ENCODE measurements at regions not wholly inside any gene's neighbourhood (a gene's known extent, or its start where the extent isn't known, plus 50 kb on each side); places are given as distances from the start of the nearest gene placed in this dataset.
"Not testable (repeated sequence)": the region's sequence is repeated elsewhere in the genome, so short reads cannot be mapped to it uniquely, and the experiment has no call there.

DNA sequence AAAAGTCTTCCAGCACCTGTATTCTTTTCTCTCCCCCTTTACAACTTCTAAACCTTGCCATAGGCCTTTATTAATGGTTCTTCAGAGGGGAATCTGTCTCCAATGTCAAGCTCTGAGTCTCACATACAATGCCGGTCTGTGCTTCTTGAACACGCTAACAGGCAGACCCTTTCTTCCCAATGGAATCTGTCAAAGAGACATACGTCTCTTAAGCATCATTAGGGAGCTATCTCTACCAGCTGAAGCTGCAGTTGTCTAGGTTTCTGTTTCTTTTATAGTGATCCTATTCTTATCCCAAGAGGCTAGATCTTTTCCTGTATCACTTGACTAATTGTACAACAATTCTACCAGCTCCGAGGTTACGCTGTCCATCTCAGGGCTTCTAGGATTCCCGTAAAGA lies 560.8 kb upstream of the NBEA start:
- DNase-seq, result no peak

GRCh38 chr13:34383728-34384127 lies 558.3 kb upstream of the NBEA start:
- DNase-seq, result no peak

DNA sequence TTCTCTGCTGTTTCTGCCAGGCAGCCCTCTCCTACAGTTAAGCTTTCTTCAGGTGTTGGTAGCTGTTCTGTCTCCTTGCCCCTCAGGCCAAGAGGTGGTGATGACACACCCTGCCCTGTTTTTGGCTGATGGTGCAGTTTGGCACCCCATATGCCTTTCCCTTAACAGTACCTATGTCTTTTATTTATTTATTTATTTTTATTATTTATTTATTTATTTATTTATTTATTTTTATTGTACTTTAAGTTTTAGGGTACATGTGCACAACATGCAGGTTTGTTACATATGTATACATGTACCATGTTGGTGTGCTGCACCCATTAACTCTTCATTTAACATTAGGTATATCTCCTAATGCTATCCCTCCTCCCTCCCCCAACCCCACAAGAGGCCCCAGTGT lies 555.8 kb upstream of the NBEA start:
- not testable (repeated sequence) for DNase-seq

- no peak for DNase-seq
Measured at GRCh38 chr13:34391076-34391475, 551.0 kb upstream of the NBEA start.

DNA sequence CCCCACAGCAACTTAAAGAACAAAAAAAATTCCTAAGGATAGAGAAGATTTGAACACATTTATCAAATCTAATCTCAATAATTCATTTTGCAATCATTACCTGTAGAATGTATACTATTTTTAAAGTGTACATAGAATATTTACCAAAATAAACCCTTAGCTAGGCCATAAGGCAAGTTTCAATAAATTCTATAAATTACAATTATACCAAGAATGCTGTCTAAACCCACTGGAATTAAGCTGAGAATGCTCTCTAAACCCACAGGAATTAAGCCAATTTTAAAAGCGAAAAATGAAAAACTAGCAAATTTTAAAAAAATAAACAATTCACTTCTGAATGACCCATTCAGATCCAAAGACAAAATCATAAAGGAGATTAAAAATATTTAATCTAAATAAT lies 540.4 kb upstream of the NBEA start:
- no peak for DNase-seq

DNA sequence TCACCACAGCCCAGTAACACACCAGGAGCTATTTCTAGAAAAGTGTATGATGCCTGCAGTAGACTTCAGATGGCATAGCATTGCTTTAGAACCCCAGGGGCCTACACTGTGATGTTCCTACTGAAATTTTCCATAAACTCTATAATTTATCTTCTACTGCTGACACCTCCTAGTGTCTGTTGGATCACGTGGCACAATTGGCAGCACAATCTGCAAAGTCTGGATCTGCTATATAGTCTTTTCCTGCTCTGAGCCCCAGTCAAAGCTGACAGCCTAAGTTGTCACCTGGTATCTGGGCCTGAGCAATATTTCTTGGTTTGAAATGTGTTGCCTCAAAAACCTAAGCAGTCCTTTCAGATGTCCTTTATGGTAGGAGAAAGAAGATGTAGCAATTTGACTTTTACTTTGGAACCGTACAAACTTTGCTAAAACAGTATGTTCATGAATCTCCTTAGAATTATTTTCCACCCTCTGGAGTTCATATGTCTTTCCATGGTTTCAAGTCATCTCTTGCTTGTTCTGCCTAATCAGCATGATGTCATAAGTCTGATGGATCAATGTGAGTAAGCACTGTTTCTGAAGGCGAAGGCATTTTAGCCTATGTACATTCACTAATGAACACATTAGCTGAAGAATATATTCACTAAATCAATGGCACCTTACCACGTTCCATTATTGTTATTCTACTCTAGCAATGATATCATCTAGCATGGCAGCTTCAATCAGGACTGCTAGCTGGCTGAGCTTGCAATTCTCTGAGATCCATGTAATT lies 536.5 kb upstream of the NBEA start:
- no peak for DNase-seq

- DNase-seq, result no peak
Measured at GRCh38 chr13:34408640-34409039, 533.4 kb upstream of the NBEA start.

DNA sequence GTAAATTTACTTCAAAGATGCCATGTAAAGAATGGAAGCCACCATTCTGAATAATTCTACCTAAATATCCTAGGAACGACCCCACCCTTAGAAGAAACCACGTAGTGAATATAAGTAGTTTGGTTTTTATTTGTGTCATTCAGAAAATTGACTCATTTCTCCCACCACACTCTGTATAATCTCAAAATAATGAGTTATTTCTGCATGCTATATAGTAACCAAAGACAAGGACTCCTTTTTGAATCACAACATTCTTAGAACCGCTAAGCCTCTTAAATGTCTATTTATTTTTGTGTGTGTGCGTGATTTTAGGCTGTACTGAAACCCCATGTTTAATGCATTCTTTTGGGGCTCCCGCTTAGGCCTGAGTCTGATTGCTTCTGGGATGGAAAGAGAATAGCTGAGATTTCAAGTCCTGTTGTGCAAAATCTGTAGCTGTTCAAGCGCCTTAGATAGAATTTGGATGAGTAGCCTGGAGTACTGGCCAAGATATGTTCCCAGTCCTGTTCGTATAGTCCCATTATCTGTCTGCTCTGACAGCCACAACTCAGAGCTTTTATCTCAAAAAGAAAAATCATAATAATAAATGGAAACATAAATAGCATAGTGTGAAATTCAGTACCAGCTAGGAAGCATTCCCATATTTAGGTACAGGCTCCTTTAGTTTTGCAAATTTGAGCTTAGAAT lies 532.4 kb upstream of the NBEA start:
- no peak for DNase-seq

DNA sequence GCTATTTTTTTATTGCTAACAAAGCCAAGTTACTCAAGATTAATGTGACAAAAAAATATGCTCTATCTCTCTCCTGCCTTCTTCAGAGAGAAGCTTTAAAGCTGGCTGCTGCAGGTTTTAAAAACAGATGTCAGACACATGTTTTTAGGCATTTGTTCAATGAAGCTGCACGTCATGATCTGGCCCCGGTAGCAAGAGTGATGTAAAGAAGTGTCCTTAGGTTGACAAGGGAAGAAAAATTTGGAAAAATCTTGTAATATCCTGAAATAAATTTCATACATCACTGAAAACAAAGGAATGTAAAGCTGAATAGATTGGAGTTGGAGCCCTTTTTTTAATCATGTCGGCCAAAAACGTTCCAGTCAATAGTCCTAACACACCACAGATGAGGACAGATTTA lies 531.4 kb upstream of the NBEA start:
- DNase-seq, result no peak

DNA sequence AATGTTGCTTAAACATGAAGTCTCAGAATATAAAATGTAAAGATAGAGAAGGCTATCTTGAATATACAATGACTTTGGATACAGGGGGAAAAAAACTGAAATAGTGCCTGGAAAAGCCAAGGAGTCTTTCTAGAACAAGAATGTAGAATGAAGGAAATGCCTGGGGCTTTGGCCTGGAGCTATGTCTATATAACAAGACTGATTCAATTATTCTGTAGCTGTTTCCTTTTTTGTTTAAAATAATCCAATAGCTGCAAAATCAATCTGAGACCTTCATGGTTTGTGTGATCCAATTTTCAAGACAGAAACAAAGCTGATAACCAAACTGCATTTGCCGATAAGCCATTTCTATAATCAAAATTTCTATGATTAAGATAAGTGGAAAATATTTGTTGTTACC lies 530.9 kb upstream of the NBEA start:
- DNase-seq, result no peak

DNA sequence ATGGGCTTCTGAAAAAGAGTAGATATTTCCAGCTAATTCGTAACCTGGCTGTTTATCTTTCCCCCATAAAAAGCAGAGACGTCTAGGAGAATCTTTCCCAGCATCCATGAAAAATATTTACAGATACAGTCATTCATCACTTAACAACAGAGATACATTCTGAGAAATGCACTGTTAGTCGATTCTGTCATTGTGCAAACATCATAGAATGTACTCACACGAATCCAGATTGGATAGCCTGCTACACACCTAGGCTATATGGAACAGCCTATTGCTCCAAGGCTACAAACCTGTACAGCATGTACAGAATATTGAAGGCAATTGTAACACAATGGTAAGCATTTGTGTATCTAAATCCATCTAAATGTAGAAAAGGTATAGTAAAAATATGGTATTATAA lies 530.2 kb upstream of the NBEA start:
- no peak for DNase-seq

- no peak for DNase-seq
Measured at GRCh38 chr13:34412295-34412694, 529.8 kb upstream of the NBEA start.

- no peak for DNase-seq
Measured at GRCh38 chr13:34412817-34413375, 529.2 kb upstream of the NBEA start.

DNA sequence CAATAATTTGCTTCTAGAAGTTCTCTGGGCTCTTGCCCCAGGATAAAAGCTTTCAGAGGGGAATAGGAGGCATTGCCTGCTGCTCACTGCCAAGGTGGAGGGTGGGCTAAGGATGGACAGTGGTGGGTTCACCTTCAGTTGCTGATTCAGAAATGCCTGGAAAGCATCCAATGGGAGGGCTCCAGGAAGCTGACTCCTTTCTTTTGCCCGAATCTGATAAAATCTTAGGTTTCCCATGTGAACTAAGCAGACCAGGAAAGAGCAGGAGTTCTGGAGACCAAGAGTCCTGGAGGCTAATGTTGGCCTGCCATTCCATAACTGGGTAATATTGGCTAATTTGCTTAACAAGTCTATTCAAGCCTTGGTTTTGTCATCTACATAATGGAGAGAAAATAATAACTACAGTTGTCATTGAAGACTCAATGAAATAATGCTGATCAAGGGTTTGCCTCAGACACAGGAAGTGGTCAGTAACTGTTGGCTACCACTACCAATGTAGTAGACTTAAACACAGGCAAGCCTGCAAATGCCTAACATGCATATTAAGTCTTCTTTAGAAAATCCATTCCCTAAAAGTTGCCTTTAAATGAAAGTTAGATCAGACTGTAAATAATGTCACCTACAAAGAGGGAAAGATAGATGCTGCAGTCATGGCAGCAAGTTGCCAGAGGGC lies 528.4 kb upstream of the NBEA start:
- no peak for DNase-seq

GRCh38 chr13:34414616-34415015 lies 527.5 kb upstream of the NBEA start:
- DNase-seq, result no peak

DNA sequence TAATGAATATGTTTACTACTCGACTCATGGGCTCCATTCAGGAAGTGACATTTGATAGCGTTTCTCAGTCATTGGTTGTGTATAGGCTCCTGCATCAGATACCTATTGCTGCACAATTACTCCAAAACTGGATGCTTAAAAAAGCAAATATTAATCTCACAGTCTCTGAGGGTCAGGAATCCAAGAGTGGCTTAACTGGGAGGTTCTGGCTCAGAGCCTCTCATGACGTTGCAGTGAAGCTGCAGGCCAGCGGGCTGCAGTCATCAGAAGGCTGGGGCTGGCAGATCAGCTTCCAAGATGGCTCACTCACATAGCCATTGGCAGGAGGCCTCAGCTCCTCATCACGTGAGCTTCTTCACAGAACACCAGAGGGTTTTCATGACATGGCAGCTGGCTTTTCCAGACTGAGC lies 525.1 kb upstream of the NBEA start:
- no peak for DNase-seq

GRCh38 chr13:34417896-34418295 lies 524.2 kb upstream of the NBEA start:
- DNase-seq, result no peak

DNA sequence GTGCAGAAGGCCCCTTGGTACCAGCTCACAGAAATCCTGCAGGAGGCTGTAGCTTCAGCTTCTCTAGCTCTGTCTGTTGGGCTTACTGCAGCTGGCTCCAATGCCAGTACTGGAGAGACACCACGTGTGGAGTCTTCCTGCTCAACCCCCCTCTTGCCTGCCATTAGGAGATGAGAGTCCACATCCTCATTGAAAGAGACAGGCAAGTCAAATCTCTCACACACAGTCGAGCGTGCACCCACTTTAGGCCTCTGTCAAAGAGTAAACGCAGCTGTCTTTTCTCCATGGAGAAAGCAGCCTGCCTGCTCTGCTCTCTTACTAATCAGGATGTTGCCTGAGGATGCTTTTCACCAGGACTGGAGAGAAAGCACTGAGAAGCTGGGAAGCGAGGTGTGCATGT lies 523.0 kb upstream of the NBEA start:
- DNase-seq, result no peak

DNA sequence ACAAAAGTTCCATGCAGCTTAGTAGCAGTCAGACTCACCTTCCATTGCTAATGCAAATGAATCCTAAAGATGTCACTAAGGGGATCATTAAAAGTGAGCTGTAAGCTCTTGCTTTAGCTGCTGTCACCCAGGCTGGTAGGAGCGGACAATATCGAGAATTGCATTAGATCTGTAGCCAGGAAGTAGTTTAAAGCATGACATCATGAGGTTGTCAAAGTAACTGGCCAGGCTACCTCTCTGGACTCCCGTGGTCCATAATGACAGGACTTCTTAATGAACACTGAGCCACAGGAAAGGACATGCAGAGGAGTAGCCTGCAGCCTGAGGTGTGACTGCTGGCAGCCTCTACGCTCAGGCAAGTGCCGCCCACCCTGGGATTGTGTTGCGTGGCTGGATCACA lies 522.3 kb upstream of the NBEA start:
- DNase-seq, result no peak

GRCh38 chr13:34420702-34421346 lies 521.2 kb upstream of the NBEA start:
- DNase-seq, result no peak

- no peak for DNase-seq
Measured at GRCh38 chr13:34421347-34421719, 520.7 kb upstream of the NBEA start.

DNA sequence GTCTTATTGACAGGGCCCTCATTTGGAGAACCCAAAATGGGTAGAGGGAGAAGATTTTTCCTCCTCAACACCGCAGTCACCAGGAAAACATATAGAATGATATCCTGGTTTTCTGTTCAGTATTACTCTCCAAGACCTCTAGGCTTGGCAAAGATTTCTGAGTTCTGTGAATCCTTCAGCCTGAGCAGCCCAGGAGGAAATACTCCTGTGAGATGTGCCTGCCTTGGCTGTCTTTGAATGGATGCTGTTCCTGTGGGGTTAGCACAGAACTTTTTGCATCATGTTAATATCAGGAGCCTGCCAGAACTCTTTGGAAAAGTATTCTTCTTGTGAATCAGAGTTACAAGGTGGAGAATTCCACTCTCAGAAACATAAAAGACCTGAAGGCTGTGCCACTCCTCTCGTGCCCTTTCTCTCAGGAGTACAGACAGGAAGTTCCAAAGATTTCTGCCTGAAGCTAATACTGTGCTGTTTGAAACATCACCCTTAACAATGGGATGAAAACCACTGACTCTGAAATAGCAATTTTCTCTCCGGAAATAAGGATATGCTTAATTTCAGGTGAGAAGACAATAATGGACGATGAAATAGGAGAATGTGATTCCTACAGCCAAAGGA lies 520.1 kb upstream of the NBEA start:
- no peak for DNase-seq

GRCh38 chr13:34422956-34423355 lies 519.1 kb upstream of the NBEA start:
- no peak for DNase-seq

All from CD4-positive, alpha-beta T cell treated with Interleukin-12 subunit alpha and Interleukin-12 subunit beta, for 1 hour (primary cell).